Endodermal cell (in vitro differentiated cells): ENCODE measurements at regions not wholly inside any gene's neighbourhood (a gene's known extent, or its start where the extent isn't known, plus 50 kb on each side); places are given as distances from the start of the nearest gene placed in this dataset.

ENCODE experiments used
- DNase-seq: peaks from one replicate; pipeline ENCODE4 v3.0.0-alpha.2; 2017
- H3K27ac ChIP-seq: 2 replicates; pipeline ENCODE4 v1.5.1; 2013; ENCODE audit warnings: mild to moderate bottlenecking, low read depth, low read length, moderate library complexity
- H3K27me3 ChIP-seq: 2 replicates; pipeline ENCODE4 v1.6.1; 2013; ENCODE audit warnings: mild to moderate bottlenecking, low read length, moderate library complexity; ENCODE audit not compliant: insufficient read depth, control insufficient read depth, poor library complexity, severe bottlenecking
- H3K36me3 ChIP-seq: 2 replicates; pipeline ENCODE4 v1.7.0; 2013; ENCODE audit warnings: mild to moderate bottlenecking, low read length, moderate library complexity; ENCODE audit not compliant: control insufficient read depth, insufficient read depth
- H3K4me1 ChIP-seq: one replicate; pipeline ENCODE4 v1.7.0; 2013; ENCODE audit warnings: low read length; ENCODE audit not compliant: control insufficient read depth, insufficient read depth
- H3K4me3 ChIP-seq: 2 replicates; pipeline ENCODE4 v1.5.1; 2013; ENCODE audit warnings: mild to moderate bottlenecking, low read length, moderate library complexity
- H3K9ac ChIP-seq: 2 replicates; pipeline ENCODE4 v1.6.1; 2013; ENCODE audit warnings: mild to moderate bottlenecking, low read length, moderate library complexity; ENCODE audit not compliant: poor library complexity, severe bottlenecking; ENCODE audit errors: extremely low read depth
- H3K9me3 ChIP-seq: 2 replicates; pipeline ENCODE4 v1.6.1; 2013; ENCODE audit warnings: mild to moderate bottlenecking, low read length, moderate library complexity; ENCODE audit not compliant: control insufficient read depth
- H3K27ac Mint-ChIP-seq: 2 replicates; pipeline ENCODE4 v1.8.0; 2020; ENCODE audit warnings: mixed read lengths
- H3K27me3 Mint-ChIP-seq: 2 replicates; pipeline ENCODE4 v1.8.0; 2021; ENCODE audit warnings: mild to moderate bottlenecking, mixed read lengths; ENCODE audit not compliant: insufficient read depth
- H3K36me3 Mint-ChIP-seq: 2 replicates; pipeline ENCODE4 v1.8.0; 2020; ENCODE audit warnings: low read depth, mixed read lengths
- H3K4me1 Mint-ChIP-seq: 2 replicates; pipeline ENCODE4 v1.8.0; 2020; ENCODE audit warnings: mixed read lengths
- H3K4me3 Mint-ChIP-seq: 2 replicates; pipeline ENCODE4 v1.8.0; 2020; ENCODE audit warnings: mild to moderate bottlenecking, moderate library complexity, mixed read lengths
- H3K9me3 Mint-ChIP-seq: 2 replicates; pipeline ENCODE4 v1.8.0; 2020; ENCODE audit warnings: mild to moderate bottlenecking, mixed read lengths
- CTCF ChIP-seq: fragments of 200-600 bp; sonication (generic); conservative IDR thresholded peaks from 2 replicates; pipeline ENCODE4 v1.5.0; 2021; ENCODE audit warnings: antibody characterized with exemption, mild to moderate bottlenecking
- WGBS, 2 experiments: methylation state at CpG; one replicate each; pipeline versions ENCODE4 v1.1.5 to v1.1.7; 2013; ENCODE audit warnings: missing lambda C conversion rate in 2 of 2, mixed read lengths in 1 of 2; ENCODE audit not compliant: insufficient coverage in 1 of 2, insufficient read length in 1 of 2; 5-methylcytosine and 5-hydroxymethylcytosine counted together

GRCh38 chr4:180641495-180641894, 1601.7 kb upstream of the TENM3 start:
- no peak overlapping the region for H3K9ac ChIP-seq
- WGBS, 2 experiments = 92 to 100% methylated on average over 2 to 3 of the region's 4 CpGs
- no peaks in the 10 kb centered on the region for H3K27me3 ChIP-seq
- no peak overlapping the region for H3K4me3 Mint-ChIP-seq
- no peak for DNase-seq
- no peak overlapping the region for H3K27ac Mint-ChIP-seq
- no peaks in the 10 kb centered on the region for H3K36me3 ChIP-seq
- no peaks in the 10 kb centered on the region for H3K9me3 ChIP-seq
- H3K4me1 ChIP-seq = no peaks in the 10 kb centered on the region
- H3K4me1 Mint-ChIP-seq = peaks cover 5% of the 10 kb centered on the region
- H3K4me3 ChIP-seq = no peak overlapping the region
- H3K36me3 Mint-ChIP-seq = no peaks in the 10 kb centered on the region
- no peaks in the 10 kb centered on the region for H3K27me3 Mint-ChIP-seq
- no peak for TF ChIP-seq CTCF
- H3K9me3 Mint-ChIP-seq = no peaks in the 10 kb centered on the region
- no peak overlapping the region for H3K27ac ChIP-seq

- Mint-ChIP-seq H3K4me3 (no peak overlapping the region), H3K9me3 (no peaks in the 10 kb centered on the region), H3K36me3 (no peaks in the 10 kb centered on the region), H3K27me3 (no peaks in the 10 kb centered on the region), H3K27ac (no peak overlapping the region), H3K4me1 (no peaks in the 10 kb centered on the region)
- H3K27me3 ChIP-seq = no peaks in the 10 kb centered on the region
- H3K9me3 ChIP-seq = no peaks in the 10 kb centered on the region
- H3K36me3 ChIP-seq = no peaks in the 10 kb centered on the region
- H3K9ac ChIP-seq = no peak overlapping the region
- no peak for DNase-seq
- H3K4me3 ChIP-seq = no peak overlapping the region
- no peak overlapping the region for H3K27ac ChIP-seq
- 94 to 97% methylated on average over 6 to 9 of the region's 9 CpGs for WGBS, 2 experiments
- TF ChIP-seq CTCF = no peak
- H3K4me1 ChIP-seq = no peaks in the 10 kb centered on the region
These were observed 1600.5 kb upstream of the TENM3 start for GRCh38 chr4:180642732-180643131.

GRCh38 chr4:180650273-180650672, 1592.9 kb upstream of the TENM3 start:
- no peaks in the 10 kb centered on the region for H3K36me3 ChIP-seq
- H3K27me3 ChIP-seq = no peaks in the 10 kb centered on the region
- Mint-ChIP-seq H3K27me3 (no peaks in the 10 kb centered on the region), H3K9me3 (no peaks in the 10 kb centered on the region), H3K27ac (no peak overlapping the region), H3K4me3 (no peak overlapping the region), H3K36me3 (no peaks in the 10 kb centered on the region), H3K4me1 (no peaks in the 10 kb centered on the region)
- H3K4me1 ChIP-seq = no peaks in the 10 kb centered on the region
- DNase-seq = no peak
- H3K27ac ChIP-seq = no peak overlapping the region
- no peaks in the 10 kb centered on the region for H3K9me3 ChIP-seq
- WGBS, 2 experiments = 79 to 89% methylated on average over 2 to 4 of the region's 4 CpGs
- no peak overlapping the region for H3K4me3 ChIP-seq
- no peak for TF ChIP-seq CTCF
- no peak overlapping the region for H3K9ac ChIP-seq
